Ovary (tissue), 3 donors: ENCODE measurements at regions not wholly inside any gene's neighbourhood (a gene's known extent, or its start where the extent isn't known, plus 50 kb on each side); places are given as distances from the start of the nearest gene placed in this dataset.

Source experiments
- EP300 ChIP-seq: sonication (generic); formaldehyde crosslinking; IDR thresholded peaks from one replicate; pipeline ENCODE4 v1.6.1; 2017; ENCODE audit warnings: antibody characterized with exemption
- POLR2A ChIP-seq: fragments of 450-650 bp; IDR thresholded peaks from one replicate; pipeline ENCODE4 v1.6.1; 2017; ENCODE audit warnings: antibody characterized with exemption, mild to moderate bottlenecking, moderate library complexity
- TF ChIP-seq, protein P1 (sequence below), 3 donors: fragments of 450-650 bp in 2 of 3; fragments of 200-600 bp in 1 of 3; IDR thresholded peaks; one replicate each; pipeline versions ENCODE4 v1.5.1 to v1.8.0; 2016 to 2022; ENCODE audit warnings: antibody characterized with exemption in 3 of 3, mild to moderate bottlenecking in 1 of 3
- donor health status: DM: no; HTN: no; CAD: no.

DNA sequence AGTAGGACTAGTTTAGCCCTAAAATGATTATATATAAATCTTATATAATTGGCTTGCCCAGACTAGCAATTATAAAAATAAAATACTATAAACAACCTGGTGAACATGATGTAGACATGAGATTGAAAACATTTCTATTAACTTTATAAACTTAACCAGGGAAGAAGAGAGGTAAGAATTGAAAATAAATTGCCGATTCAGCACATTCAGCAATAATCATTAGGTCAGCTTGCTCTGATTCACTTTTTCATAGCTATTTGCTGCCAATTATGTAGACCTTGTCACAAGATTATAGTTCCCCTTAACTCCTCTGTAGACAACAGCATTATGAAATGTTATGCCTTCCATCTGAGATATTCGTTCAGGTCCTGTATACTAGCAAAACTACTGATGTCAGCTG lies 199.3 kb upstream of the CA10 start:
- TF ChIP-seq, protein P1, sequence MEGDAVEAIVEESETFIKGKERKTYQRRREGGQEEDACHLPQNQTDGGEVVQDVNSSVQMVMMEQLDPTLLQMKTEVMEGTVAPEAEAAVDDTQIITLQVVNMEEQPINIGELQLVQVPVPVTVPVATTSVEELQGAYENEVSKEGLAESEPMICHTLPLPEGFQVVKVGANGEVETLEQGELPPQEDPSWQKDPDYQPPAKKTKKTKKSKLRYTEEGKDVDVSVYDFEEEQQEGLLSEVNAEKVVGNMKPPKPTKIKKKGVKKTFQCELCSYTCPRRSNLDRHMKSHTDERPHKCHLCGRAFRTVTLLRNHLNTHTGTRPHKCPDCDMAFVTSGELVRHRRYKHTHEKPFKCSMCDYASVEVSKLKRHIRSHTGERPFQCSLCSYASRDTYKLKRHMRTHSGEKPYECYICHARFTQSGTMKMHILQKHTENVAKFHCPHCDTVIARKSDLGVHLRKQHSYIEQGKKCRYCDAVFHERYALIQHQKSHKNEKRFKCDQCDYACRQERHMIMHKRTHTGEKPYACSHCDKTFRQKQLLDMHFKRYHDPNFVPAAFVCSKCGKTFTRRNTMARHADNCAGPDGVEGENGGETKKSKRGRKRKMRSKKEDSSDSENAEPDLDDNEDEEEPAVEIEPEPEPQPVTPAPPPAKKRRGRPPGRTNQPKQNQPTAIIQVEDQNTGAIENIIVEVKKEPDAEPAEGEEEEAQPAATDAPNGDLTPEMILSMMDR (IDR thresholded peaks at IDR 0.05): no peak
- TF ChIP-seq EP300 (no peak), POLR2A (no peak)
